Muscle of arm (tissue), 1 donor: ENCODE measurements at regions not wholly inside any gene's neighbourhood (a gene's known extent, or its start where the extent isn't known, plus 50 kb on each side); places are given as distances from the start of the nearest gene placed in this dataset.

ENCODE experiments used
- DNase-seq: peaks from one replicate; pipeline ENCODE4 v3.0.0-alpha.2; 2013

GRCh38 chr2:18133310-18133709 is 254.8 kb downstream of the KCNS3 start:
- DNase-seq: no peak

GRCh38 chr2:18132697-18133096 is 254.2 kb downstream of the KCNS3 start:
- DNase-seq: no peak

- DNase-seq: no peak
Observed at GRCh38 chr2:18131761-18132160, 253.3 kb downstream of the KCNS3 start.

GRCh38 chr2:18129348-18129747 is 250.9 kb downstream of the KCNS3 start:
- DNase-seq: no peak

GRCh38 chr2:18125303-18125702 is 246.8 kb downstream of the KCNS3 start:
- no peak for DNase-seq

- peak; percentile 74 for DNase-seq
Observed at GRCh38 chr2:18124116-18124835, 245.8 kb downstream of the KCNS3 start.

GRCh38 chr2:18123577-18123976 is 245.1 kb downstream of the KCNS3 start:
- no peak for DNase-seq

GRCh38 chr2:18123211-18123570 is 244.7 kb downstream of the KCNS3 start:
- no peak for DNase-seq

GRCh38 chr2:18122544-18123210 is 244.2 kb downstream of the KCNS3 start:
- no peak for DNase-seq

GRCh38 chr2:18119883-18120282 is 241.4 kb downstream of the KCNS3 start:
- no peak for DNase-seq

- DNase-seq: no peak
Observed at GRCh38 chr2:18118703-18119102, 240.2 kb downstream of the KCNS3 start.

GRCh38 chr2:18117592-18117991 is 239.1 kb downstream of the KCNS3 start:
- DNase-seq: no peak

GRCh38 chr2:18110222-18110621 is 231.8 kb downstream of the KCNS3 start:
- DNase-seq: no peak

GRCh38 chr2:18106841-18107240 is 228.4 kb downstream of the KCNS3 start:
- no peak for DNase-seq

GRCh38 chr2:18105929-18106328 is 227.5 kb downstream of the KCNS3 start:
- DNase-seq: no peak

GRCh38 chr2:18104595-18105224 is 226.2 kb downstream of the KCNS3 start:
- no peak for DNase-seq

GRCh38 chr2:18096836-18097405 is 218.5 kb downstream of the KCNS3 start:
- DNase-seq: no peak

- no peak for DNase-seq
Observed at GRCh38 chr2:18094277-18094676, 215.8 kb downstream of the KCNS3 start.

- no peak for DNase-seq
Observed at GRCh38 chr2:18093196-18093595, 214.7 kb downstream of the KCNS3 start.

- DNase-seq: no peak
Observed at GRCh38 chr2:18092760-18093159, 214.3 kb downstream of the KCNS3 start.

- DNase-seq: no peak
Observed at GRCh38 chr2:18085593-18085992, 207.1 kb downstream of the KCNS3 start.

- DNase-seq: no peak
Observed at GRCh38 chr2:18084376-18084775, 205.9 kb downstream of the KCNS3 start.

- no peak for DNase-seq
Observed at GRCh38 chr2:18083806-18084205, 205.3 kb downstream of the KCNS3 start.
